B cell (primary cell): ENCODE measurements at regions not wholly inside any gene's neighbourhood (a gene's known extent, or its start where the extent isn't known, plus 50 kb on each side); places are given as distances from the start of the nearest gene placed in this dataset.
"Not testable (repeated sequence)": the region's sequence is repeated elsewhere in the genome, so short reads cannot be mapped to it uniquely, and the experiment has no call there.

ENCODE experiments used
- ATAC-seq: fragments of 200-7000 bp; cut with Tn5 transposase; one replicate; pipeline ENCODE4 v1.10.0; 2021; ENCODE audit warnings: low read depth, mild to moderate bottlenecking, moderate number of reproducible peaks, moderate library complexity
- CTCF ChIA-PET: fragments of 350-600 bp; sonication (Branson Sonifier 250); formaldehyde crosslinking; loops from one replicate; lab custom pipeline; 2021; ENCODE audit warnings: antibody characterized with exemption, inconsistent platforms; lab: Charles Lee
- POLR2A ChIA-PET: fragments of 350-600 bp; sonication (Branson Sonifier 250); formaldehyde crosslinking; loops from one replicate; lab custom pipeline; 2021; ENCODE audit warnings: antibody characterized with exemption; lab: Charles Lee
- DNase-seq: peaks from one replicate; pipeline ENCODE4 v3.0.0; 2013
- H2AFZ ChIP-seq: 2 replicates; pipeline ENCODE4 v1.6.1; 2012; ENCODE audit warnings: mild to moderate bottlenecking, low read depth, low read length; ENCODE audit not compliant: insufficient read depth, poor library complexity, severe bottlenecking
- H3K27ac ChIP-seq, 2 donors: 1 replicate in 1 of 2; 2 replicates in 1 of 2; pipeline ENCODE4 v1.5.1; 2012 to 2013; ENCODE audit warnings: low read length in 2 of 2, mild to moderate bottlenecking in 2 of 2, moderate library complexity in 1 of 2
- H3K27me3 ChIP-seq, 4 experiments: fragments of 200-600 bp in 1 of 4; sonication (generic) in 1 of 4; replicated peaks in 1 of 4; 1 replicate in 2 of 4; 2 replicates in 2 of 4; pipeline versions ENCODE4 v1.6.1 to v1.7.0; 2013 to 2016; ENCODE audit warnings: low read length in 3 of 4, mild to moderate bottlenecking in 2 of 4, mixed read lengths in 1 of 4, moderate library complexity in 1 of 4; ENCODE audit not compliant: insufficient read depth in 4 of 4, control insufficient read depth in 3 of 4; ENCODE audit errors: control extremely low read depth in 1 of 4
- H3K36me3 ChIP-seq, 2 experiments: replicated peaks in 1 of 2; 1 replicate in 1 of 2; 2 replicates in 1 of 2; pipeline versions ENCODE4 v1.6.1 to v1.7.1; 2013; ENCODE audit warnings: low read length in 1 of 2; ENCODE audit not compliant: insufficient read depth in 2 of 2, control insufficient read depth in 1 of 2; ENCODE audit errors: control extremely low read depth in 1 of 2, extremely low read depth in 1 of 2
- H3K4me1 ChIP-seq, 2 donors: fragments of 200-600 bp in 1 of 2; sonication (generic) in 1 of 2; 1 replicate in 1 of 2; 2 replicates in 1 of 2; pipeline versions ENCODE4 v1.5.1 to v1.6.1; 2013 to 2017; ENCODE audit warnings: low read length in 2 of 2; ENCODE audit not compliant: control insufficient read depth in 2 of 2, insufficient read depth in 2 of 2
- H3K4me2 ChIP-seq: replicated peaks from 2 replicates; pipeline ENCODE3; 2012; ENCODE audit warnings: mild to moderate bottlenecking, low read depth, low read length; ENCODE audit not compliant: poor library complexity, severe bottlenecking
- H3K4me3 ChIP-seq, 5 experiments: fragments of 200-600 bp in 1 of 5; sonication (generic) in 1 of 5; 1 replicate in 3 of 5; 2 replicates in 2 of 5; pipeline versions ENCODE4 v1.5.1 to v1.7.0; 2011 to 2016; ENCODE audit warnings: low read length in 4 of 5, mild to moderate bottlenecking in 4 of 5, low read depth in 2 of 5, control low read depth in 1 of 5, moderate library complexity in 1 of 5; ENCODE audit not compliant: insufficient read depth in 1 of 5; ENCODE audit errors: control extremely low read depth in 1 of 5, extremely low read depth in 1 of 5
- H3K79me2 ChIP-seq: fragments of 200-600 bp; sonication (generic); one replicate; pipeline ENCODE4 v1.6.0; 2016; ENCODE audit warnings: low read length; ENCODE audit not compliant: control insufficient read depth, insufficient read depth
- H3K9ac ChIP-seq: fragments of 200-600 bp; sonication (generic); 2 replicates; pipeline ENCODE4 v1.6.1; 2017; ENCODE audit warnings: mild to moderate bottlenecking, low read length, moderate library complexity
- H3K9me3 ChIP-seq, 3 donors: one replicate each; pipeline versions ENCODE4 v1.6.1 to v1.7.1; 2013; ENCODE audit warnings: low read length in 2 of 3; ENCODE audit not compliant: control insufficient read depth in 2 of 3, insufficient read depth in 1 of 3; ENCODE audit errors: control extremely low read depth in 1 of 3
- H4K20me1 ChIP-seq: 2 replicates; pipeline ENCODE4 v1.6.0; 2012; ENCODE audit warnings: mild to moderate bottlenecking, low read length; ENCODE audit not compliant: insufficient read depth, control insufficient read depth, poor library complexity, severe bottlenecking
- H3K27ac Mint-ChIP-seq: one replicate; pipeline ENCODE4 v1.8.0; 2021; ENCODE audit warnings: mixed read lengths
- H3K27me3 Mint-ChIP-seq: one replicate; pipeline ENCODE4 v1.8.0; 2021; ENCODE audit warnings: mixed read lengths
- H3K4me1 Mint-ChIP-seq: one replicate; pipeline ENCODE4 v1.8.0; 2021; ENCODE audit warnings: mixed read lengths
- H3K4me3 Mint-ChIP-seq: one replicate; pipeline ENCODE4 v1.8.0; 2021; ENCODE audit warnings: mixed read lengths
- H3K9me3 Mint-ChIP-seq: one replicate; pipeline ENCODE4 v1.8.0; 2022; ENCODE audit warnings: mixed read lengths; ENCODE audit not compliant: insufficient read depth
- EZH2 ChIP-seq: IDR thresholded peaks from 2 replicates; pipeline ENCODE4 v1.6.1; 2012; ENCODE audit warnings: borderline replicate concordance, low read depth, mild to moderate bottlenecking, moderate library complexity, low read length; ENCODE audit not compliant: insufficient read depth, poor library complexity, severe bottlenecking
- WGBS: methylation state at CpG from one replicate; pipeline ENCODE4 v1.1.5; 2013; ENCODE audit warnings: missing lambda C conversion rate; ENCODE audit not compliant: insufficient coverage; 5-methylcytosine and 5-hydroxymethylcytosine counted together
- intact Hi-C: fragments of 100-400 bp; cut with micrococcal nuclease; formaldehyde crosslinking; loops from one replicate; pipeline ENCODE4 v1.10.0; 2022
- TF ChIP-seq, protein P1 (sequence below): fragments of 200-600 bp; IDR thresholded peaks from one replicate; pipeline ENCODE4 v1.8.0; 2022; ENCODE audit warnings: antibody characterized with exemption, mild to moderate bottlenecking

DNA sequence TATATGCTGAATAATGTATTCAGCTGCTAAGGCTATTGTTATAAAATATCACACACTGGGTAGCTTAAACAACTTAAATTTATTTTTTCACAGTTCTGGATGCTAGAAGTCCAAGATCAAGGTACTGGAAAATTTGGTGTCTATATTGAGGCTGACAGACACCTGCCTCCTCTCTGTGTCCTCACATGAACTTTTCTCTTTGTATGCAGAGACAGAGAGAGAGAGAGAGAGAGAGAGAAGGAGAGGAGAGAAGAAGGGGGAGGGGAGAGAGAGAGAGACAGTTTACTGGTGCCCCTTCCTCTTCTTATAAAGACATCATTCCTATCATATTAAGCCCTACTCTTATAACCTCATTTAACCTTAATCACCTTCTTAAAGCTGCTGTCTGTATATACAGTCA, 320.1 kb upstream of the THBS1 start:
- Histone ChIP-seq H3K79me2 (no peaks in the 10 kb centered on the region), H3K4me3 (no peak overlapping the region), H3K9ac (no peak overlapping the region), H3K4me2 (no peak overlapping the region), H3K27me3 (no peaks in the 10 kb centered on the region), H3K9me3 (no peaks in the 10 kb centered on the region), H3K4me1 (no peaks in the 10 kb centered on the region), H2AFZ (no peak overlapping the region), H3K27ac (no peak overlapping the region), H4K20me1 (no peaks in the 10 kb centered on the region), H3K36me3 (no peaks in the 10 kb centered on the region)
- H3K9me3 Mint-ChIP-seq: no peaks in the 10 kb centered on the region
- DNase-seq: no peak
- H3K4me3 Mint-ChIP-seq: no peak overlapping the region
- ATAC-seq: no peak
- no peak for TF ChIP-seq EZH2
- TF ChIP-seq, protein P1, sequence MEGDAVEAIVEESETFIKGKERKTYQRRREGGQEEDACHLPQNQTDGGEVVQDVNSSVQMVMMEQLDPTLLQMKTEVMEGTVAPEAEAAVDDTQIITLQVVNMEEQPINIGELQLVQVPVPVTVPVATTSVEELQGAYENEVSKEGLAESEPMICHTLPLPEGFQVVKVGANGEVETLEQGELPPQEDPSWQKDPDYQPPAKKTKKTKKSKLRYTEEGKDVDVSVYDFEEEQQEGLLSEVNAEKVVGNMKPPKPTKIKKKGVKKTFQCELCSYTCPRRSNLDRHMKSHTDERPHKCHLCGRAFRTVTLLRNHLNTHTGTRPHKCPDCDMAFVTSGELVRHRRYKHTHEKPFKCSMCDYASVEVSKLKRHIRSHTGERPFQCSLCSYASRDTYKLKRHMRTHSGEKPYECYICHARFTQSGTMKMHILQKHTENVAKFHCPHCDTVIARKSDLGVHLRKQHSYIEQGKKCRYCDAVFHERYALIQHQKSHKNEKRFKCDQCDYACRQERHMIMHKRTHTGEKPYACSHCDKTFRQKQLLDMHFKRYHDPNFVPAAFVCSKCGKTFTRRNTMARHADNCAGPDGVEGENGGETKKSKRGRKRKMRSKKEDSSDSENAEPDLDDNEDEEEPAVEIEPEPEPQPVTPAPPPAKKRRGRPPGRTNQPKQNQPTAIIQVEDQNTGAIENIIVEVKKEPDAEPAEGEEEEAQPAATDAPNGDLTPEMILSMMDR: no peak
- ChIA-PET POLR2A (no interaction called here), CTCF (interaction anchor here (0.7 kb wide), 1 partner anchor 30 kb away, joined by 3 read pairs; no protein-coding TSS in a partner anchor)
- no peak overlapping the region for H3K27ac Mint-ChIP-seq
- no peaks in the 10 kb centered on the region for H3K4me1 Mint-ChIP-seq
- no peaks in the 10 kb centered on the region for H3K27me3 Mint-ChIP-seq
- intact Hi-C loops: no loop called here

- intact Hi-C loops, H2AFZ ChIP-seq, H3K27me3 Mint-ChIP-seq, H3K4me3 ChIP-seq, H3K9me3 Mint-ChIP-seq, POLR2A ChIA-PET, H3K79me2 ChIP-seq, H3K4me1 Mint-ChIP-seq, H3K27ac Mint-ChIP-seq, H3K4me1 ChIP-seq, H3K9me3 ChIP-seq, H3K27me3 ChIP-seq, H4K20me1 ChIP-seq, H3K36me3 ChIP-seq, H3K27ac ChIP-seq, H3K4me2 ChIP-seq, H3K4me3 Mint-ChIP-seq, ATAC-seq, DNase-seq, H3K9ac ChIP-seq: not testable (repeated sequence)
- CTCF ChIA-PET: interaction anchor here (0.7 kb wide), 1 partner anchor 29 kb away, joined by 3 read pairs; no protein-coding TSS in a partner anchor
- WGBS: no CpG with 5 or more reads among the region's 4 CpGs
Observed at GRCh38 chr15:39261397-39262183, 319.3 kb upstream of the THBS1 start.

DNA sequence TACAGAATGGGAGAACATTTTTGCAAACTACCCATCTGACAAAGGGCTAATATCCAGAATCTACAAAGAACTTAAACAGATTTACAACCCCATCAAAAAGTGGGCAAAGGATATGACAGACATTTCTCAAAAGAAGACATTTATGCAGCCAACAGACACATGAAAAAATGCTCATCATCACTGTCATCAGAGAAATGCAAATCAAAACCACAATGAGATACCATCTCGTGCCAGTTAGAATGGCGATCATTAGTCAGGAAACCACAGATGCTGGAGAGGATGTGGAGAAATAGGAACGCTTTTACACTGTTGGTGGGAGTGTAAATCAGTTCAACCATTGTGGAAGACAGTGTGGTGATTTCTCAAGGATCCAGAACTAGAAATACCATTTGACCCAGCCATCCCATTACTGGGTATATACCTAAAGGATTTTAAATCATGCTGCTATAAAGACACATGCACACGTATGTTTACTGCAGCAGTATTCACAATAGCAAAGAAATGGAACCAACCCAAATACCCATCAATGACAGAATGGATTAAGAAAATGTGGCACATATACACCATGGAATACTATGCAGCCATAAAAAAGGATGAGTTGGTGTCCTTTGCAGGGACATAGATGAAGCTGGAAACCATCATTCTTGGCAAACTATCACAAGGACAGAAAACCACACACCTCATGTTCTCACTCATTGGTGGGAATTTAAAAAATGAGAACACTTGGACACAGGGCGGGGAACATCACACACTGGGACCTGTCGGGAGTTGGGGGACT, 317.7 kb upstream of the THBS1 start:
- H3K36me3 ChIP-seq, CTCF ChIA-PET, H3K4me3 Mint-ChIP-seq: not testable (repeated sequence)

More for the DNA sequence above, 317.7 kb upstream of the THBS1 start:
- H3K9me3 Mint-ChIP-seq, H3K27me3 ChIP-seq, H3K4me1 ChIP-seq, H3K27ac Mint-ChIP-seq, H2AFZ ChIP-seq, H3K27me3 Mint-ChIP-seq, H4K20me1 ChIP-seq, H3K4me2 ChIP-seq, DNase-seq, H3K9me3 ChIP-seq, H3K79me2 ChIP-seq, ATAC-seq, POLR2A ChIA-PET, H3K27ac ChIP-seq, H3K4me1 Mint-ChIP-seq, H3K4me3 ChIP-seq, H3K9ac ChIP-seq, intact Hi-C loops: not testable (repeated sequence)
- WGBS: no CpG with 5 or more reads among the region's 6 CpGs
